ENCODE measurements at regions not wholly inside any gene's neighbourhood (a gene's known extent, or its start where the extent isn't known, plus 50 kb on each side); places are given as distances from the start of the nearest gene placed in this dataset.

DNA sequence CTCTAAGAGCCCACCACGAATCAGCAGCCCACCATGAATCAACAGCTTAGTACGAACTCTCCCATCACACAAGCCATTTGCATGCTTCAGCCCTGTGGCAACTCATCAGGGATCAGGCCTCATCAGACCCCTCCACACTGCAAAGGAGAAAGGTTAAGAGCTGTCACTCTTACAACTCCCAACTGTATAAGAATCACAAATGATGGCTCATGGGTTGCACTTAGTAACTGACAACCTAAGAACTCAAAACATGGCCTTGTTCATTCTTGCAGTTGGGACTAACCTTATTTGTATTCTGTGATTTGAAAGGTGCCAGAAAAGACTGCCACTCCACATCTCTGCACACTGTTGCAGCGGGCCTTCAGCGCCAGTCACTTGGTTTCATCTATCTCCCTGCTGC lies 149.1 kb upstream of the ZNF366 start:
- Histone ChIP-seq H2BK15ac (ENCODE audit: low read length) (no peak overlapping the region), H2AFZ (ENCODE audit: low read length) (no peak overlapping the region), H3K4ac (replicated peaks; ENCODE audit: insufficient read length, low read depth, low read length) (no peak overlapping the region), H3K36me3 (ENCODE audit: control insufficient read depth in 2 of 4, insufficient read depth in 4 of 4, low read length in 3 of 4) (no peaks in the 10 kb centered on the region), H3K23me2 (ENCODE audit: low read depth, low read length) (no peaks in the 10 kb centered on the region), H2BK5ac (ENCODE audit: low read depth, low read length) (no peak overlapping the region), H4K20me1 (replicated peaks in 1 of 2; ENCODE audit: control insufficient read depth in 1 of 2, insufficient read depth in 2 of 2, low read length in 2 of 2) (no peaks in the 10 kb centered on the region), H3K23ac (ENCODE audit: insufficient read length) (no peak overlapping the region), H4K8ac (ENCODE audit: extremely low read depth, insufficient read depth, low read length) (no peak overlapping the region), H3K4me1 (replicated peaks in 1 of 4; ENCODE audit: control insufficient read depth in 3 of 4, insufficient read depth in 4 of 4, low read length in 3 of 4) (peaks cover 0 to 2% (median 1%) of the 10 kb centered on the region in 4 experiments; a peak in 3 of 7 replicates), H3K14ac (ENCODE audit: insufficient read length) (no peak overlapping the region), H3K4me3 (ENCODE audit: extremely low read depth in 1 of 4, insufficient read depth in 2 of 4, low read depth in 3 of 4, low read length in 4 of 4) (no peak overlapping the region), H3K9ac (replicated peaks in 1 of 4; ENCODE audit: extremely low read depth in 1 of 4, low read depth in 3 of 4, low read length in 3 of 4) (no peak overlapping the region), H2BK120ac (replicated peaks; ENCODE audit: low read depth, low read length) (no peak overlapping the region), H3K18ac (ENCODE audit: extremely low read depth, low read length) (no peak overlapping the region), H2AK5ac (ENCODE audit: low read depth, low read length) (no peak overlapping the region), H3K4me2 (ENCODE audit: insufficient read depth in 1 of 2, low read depth in 2 of 2, low read length in 2 of 2) (no peak overlapping the region), H3K79me2 (ENCODE audit: control insufficient read depth in 1 of 2, insufficient read depth in 2 of 2, low read length in 2 of 2) (no peaks in the 10 kb centered on the region), H4K91ac (replicated peaks; ENCODE audit: insufficient read length, low read length) (no peak overlapping the region), H3K9me3 (ENCODE audit: insufficient read depth in 2 of 2, low read depth in 1 of 2, low read length in 1 of 2) (no peaks in the 10 kb centered on the region), H3K27me3 (replicated peaks in 1 of 4; ENCODE audit: control insufficient read depth in 3 of 4, extremely low read depth in 1 of 4, insufficient read depth in 3 of 4, low read length in 3 of 4) (no peaks in the 10 kb centered on the region; a peak in 1 of 7 replicates), H4K5ac (ENCODE audit: insufficient read length, low read depth, low read length) (no peak overlapping the region), H3K27ac (ENCODE audit: low read depth, low read length) (no peak overlapping the region), H3K79me1 (ENCODE audit: low read depth, low read length) (no peaks in the 10 kb centered on the region), H2BK12ac (ENCODE audit: low read depth, low read length) (no peak overlapping the region), H2BK20ac (ENCODE audit: low read length) (no peak overlapping the region), H3K56ac (replicated peaks; ENCODE audit: insufficient read length, low read depth, low read length) (no peak overlapping the region)
- ChIA-PET CTCF (ENCODE audit: partially characterized antibody) (no interaction called here), POLR2A (ENCODE audit: partially characterized antibody) (no interaction called here)
- 88% methylated on average over 4 of the region's 4 CpGs; no CpG with 5 or more reads in 1 of the 2 experiments for WGBS, 2 experiments (ENCODE audit: extremely low coverage in 1 of 2, insufficient coverage in 1 of 2, insufficient read length in 1 of 2, insufficient replicate concordance in 2 of 2, low coverage in 1 of 2, low lambda C conversion rate in 2 of 2, missing lambda C conversion rate in 1 of 2)
- FAIRE-seq = no peak
- TF ChIP-seq ATF2 (IDR thresholded peaks at IDR 0.05; ENCODE audit: low read length) = no peak
- no peak for TF ChIP-seq CEBPB (IDR thresholded peaks at IDR 0.05; ENCODE audit: low read depth, low read length)
- no peak for TF ChIP-seq SP4 (IDR thresholded peaks at IDR 0.05; ENCODE audit: low read length)
- no peak for TF ChIP-seq GTF2F1 (IDR thresholded peaks at IDR 0.05; ENCODE audit: borderline replicate concordance, low read depth, low read length)
- no peak for DNase-seq (ENCODE audit: low read depth in 1 of 2, low spot score in 2 of 2)

Data from H1 (cell line).